ENCODE measurements at regions not wholly inside any gene's neighbourhood (a gene's known extent, or its start where the extent isn't known, plus 50 kb on each side); places are given as distances from the start of the nearest gene placed in this dataset.

- TF ChIP-seq CTCF (conservative IDR thresholded peaks at IDR 0.05 in 1 of 2, IDR thresholded peaks at IDR 0.05 in 1 of 2; ENCODE audit: low read depth in 1 of 2, low read length in 2 of 2) (no peak), EZH2 (IDR thresholded peaks at IDR 0.05; ENCODE audit: low read length, missing control alignments) (no peak)
- no peaks in the 10 kb centered on the region for H3K27me3 ChIP-seq (ENCODE audit: control insufficient read depth, insufficient read depth, low read length)
- no peak overlapping the region for H3K9ac ChIP-seq (ENCODE audit: insufficient read depth, low read length)
- H4K20me1 ChIP-seq (ENCODE audit: control insufficient read depth, extremely low read depth, insufficient read depth, low read length): no peaks in the 10 kb centered on the region
- H3K9me3 ChIP-seq (ENCODE audit: control insufficient read depth, insufficient read depth, low read depth, low read length): no peaks in the 10 kb centered on the region
- no peak for DNase-seq (ENCODE audit: low read depth in 2 of 2)
- no peak overlapping the region for H3K27ac ChIP-seq (ENCODE audit: insufficient read depth, low read length)
- no peak overlapping the region for H3K4me3 ChIP-seq (replicated peaks in 1 of 4; ENCODE audit: control extremely low read depth in 1 of 4, insufficient read depth in 1 of 4, low read depth in 3 of 4, low read length in 4 of 4)
- no peak overlapping the region for H2AFZ ChIP-seq (ENCODE audit: low read length)
- no peaks in the 10 kb centered on the region for H3K36me3 ChIP-seq (ENCODE audit: control insufficient read depth, insufficient read depth, low read length)
- no peaks in the 10 kb centered on the region for H3K79me2 ChIP-seq (ENCODE audit: control insufficient read depth, insufficient read depth, low read length)
- no peak overlapping the region for H3K4me2 ChIP-seq (ENCODE audit: extremely low read depth, insufficient read depth, low read length)
- H3K4me1 ChIP-seq (ENCODE audit: control insufficient read depth, extremely low read depth, insufficient read depth, low read length): no peaks in the 10 kb centered on the region
Measured at GRCh38 chr17:52841971-52842370, 683.5 kb upstream of the CA10 start.

- Histone ChIP-seq H3K27ac (ENCODE audit: insufficient read depth, low read length) (no peak overlapping the region), H3K9me3 (ENCODE audit: control insufficient read depth, insufficient read depth, low read depth, low read length) (no peaks in the 10 kb centered on the region), H3K79me2 (ENCODE audit: control insufficient read depth, insufficient read depth, low read length) (no peaks in the 10 kb centered on the region), H3K27me3 (ENCODE audit: control insufficient read depth, insufficient read depth, low read length) (no peaks in the 10 kb centered on the region), H2AFZ (ENCODE audit: low read length) (no peak overlapping the region), H3K4me2 (ENCODE audit: extremely low read depth, insufficient read depth, low read length) (no peak overlapping the region), H3K4me1 (ENCODE audit: control insufficient read depth, extremely low read depth, insufficient read depth, low read length) (no peaks in the 10 kb centered on the region), H3K4me3 (replicated peaks in 1 of 4; ENCODE audit: control extremely low read depth in 1 of 4, insufficient read depth in 1 of 4, low read depth in 3 of 4, low read length in 4 of 4) (no peak overlapping the region), H3K36me3 (ENCODE audit: control insufficient read depth, insufficient read depth, low read length) (no peaks in the 10 kb centered on the region), H3K9ac (ENCODE audit: insufficient read depth, low read length) (no peak overlapping the region), H4K20me1 (ENCODE audit: control insufficient read depth, extremely low read depth, insufficient read depth, low read length) (no peaks in the 10 kb centered on the region)
- TF ChIP-seq EZH2 (IDR thresholded peaks at IDR 0.05; ENCODE audit: low read length, missing control alignments): no peak
- TF ChIP-seq CTCF (conservative IDR thresholded peaks at IDR 0.05 in 1 of 2, IDR thresholded peaks at IDR 0.05 in 1 of 2; ENCODE audit: low read depth in 1 of 2, low read length in 2 of 2): no peak
- no peak for DNase-seq (ENCODE audit: low read depth in 2 of 2)
Measured at GRCh38 chr17:52837492-52837891, 679.0 kb upstream of the CA10 start.

- Histone ChIP-seq H3K9me3 (ENCODE audit: control insufficient read depth, insufficient read depth, low read depth, low read length) (no peaks in the 10 kb centered on the region), H3K4me1 (ENCODE audit: control insufficient read depth, extremely low read depth, insufficient read depth, low read length) (no peaks in the 10 kb centered on the region)
Measured at GRCh38 chr17:52831536-52831935, 673.0 kb upstream of the CA10 start.

More at GRCh38 chr17:52831536-52831935, 673.0 kb upstream of the CA10 start:
- no peak overlapping the region for H3K27ac ChIP-seq (ENCODE audit: insufficient read depth, low read length)
- DNase-seq (ENCODE audit: low read depth in 2 of 2): no peak
- TF ChIP-seq CTCF (conservative IDR thresholded peaks at IDR 0.05 in 1 of 2, IDR thresholded peaks at IDR 0.05 in 1 of 2; ENCODE audit: low read depth in 1 of 2, low read length in 2 of 2) (no peak), EZH2 (IDR thresholded peaks at IDR 0.05; ENCODE audit: low read length, missing control alignments) (no peak)
- no peak overlapping the region for H3K9ac ChIP-seq (ENCODE audit: insufficient read depth, low read length)
- no peaks in the 10 kb centered on the region for H3K27me3 ChIP-seq (ENCODE audit: control insufficient read depth, insufficient read depth, low read length)
- H3K4me2 ChIP-seq (ENCODE audit: extremely low read depth, insufficient read depth, low read length): no peak overlapping the region
- H3K36me3 ChIP-seq (ENCODE audit: control insufficient read depth, insufficient read depth, low read length): no peaks in the 10 kb centered on the region
- no peak overlapping the region for H2AFZ ChIP-seq (ENCODE audit: low read length)
- H3K4me3 ChIP-seq (replicated peaks in 1 of 4; ENCODE audit: control extremely low read depth in 1 of 4, insufficient read depth in 1 of 4, low read depth in 3 of 4, low read length in 4 of 4): no peak overlapping the region
- no peaks in the 10 kb centered on the region for H4K20me1 ChIP-seq (ENCODE audit: control insufficient read depth, extremely low read depth, insufficient read depth, low read length)
- no peaks in the 10 kb centered on the region for H3K79me2 ChIP-seq (ENCODE audit: control insufficient read depth, insufficient read depth, low read length)
